H9 (cell line): ENCODE measurements at regions not wholly inside any gene's neighbourhood (a gene's known extent, or its start where the extent isn't known, plus 50 kb on each side); places are given as distances from the start of the nearest gene placed in this dataset.

Experiments used
- DNase-seq: peaks from one replicate; pipeline ENCODE4 v3.0.0-alpha.2; 2017
- H2AFZ ChIP-seq: one replicate; pipeline ENCODE4 v1.6.1; 2013; ENCODE audit warnings: mild to moderate bottlenecking, low read length, control low read depth, moderate library complexity
- H2AK5ac ChIP-seq: 2 replicates; pipeline ENCODE4 v1.6.1; 2013; ENCODE audit warnings: low read length, control low read depth, mixed read lengths; ENCODE audit not compliant: insufficient read length
- H2BK120ac ChIP-seq: one replicate; pipeline ENCODE4 v1.6.1; 2013; ENCODE audit warnings: low read depth, mild to moderate bottlenecking, low read length, control low read depth, inconsistent platforms; ENCODE audit not compliant: poor library complexity, severe bottlenecking
- H2BK12ac ChIP-seq: 2 replicates; pipeline ENCODE4 v1.6.1; 2013; ENCODE audit warnings: low read length, control low read depth, mixed read lengths, low read depth; ENCODE audit not compliant: insufficient read length
- H2BK15ac ChIP-seq: 2 replicates; pipeline ENCODE4 v1.6.1; 2013; ENCODE audit warnings: low read depth, low read length, control low read depth
- H2BK20ac ChIP-seq: one replicate; pipeline ENCODE4 v1.6.1; 2013; ENCODE audit warnings: low read depth, mild to moderate bottlenecking, low read length, control low read depth, inconsistent platforms; ENCODE audit not compliant: poor library complexity, severe bottlenecking
- H2BK5ac ChIP-seq: 2 replicates; pipeline ENCODE4 v1.6.1; 2013; ENCODE audit warnings: low read length, control low read depth, mixed read lengths; ENCODE audit not compliant: insufficient read length
- H3K14ac ChIP-seq: 2 replicates; pipeline ENCODE4 v1.6.1; 2013; ENCODE audit warnings: low read length, control low read depth; ENCODE audit not compliant: insufficient read depth
- H3K18ac ChIP-seq: 2 replicates; pipeline ENCODE4 v1.6.1; 2013; ENCODE audit warnings: low read depth, mild to moderate bottlenecking, mixed read lengths, low read length, control low read depth; ENCODE audit not compliant: insufficient read length
- H3K23ac ChIP-seq: 2 replicates; pipeline ENCODE4 v1.6.1; 2013; ENCODE audit warnings: low read length, control low read depth, mixed read lengths, low read depth; ENCODE audit not compliant: insufficient read length
- H3K23me2 ChIP-seq: 2 replicates; pipeline ENCODE4 v1.6.1; 2013; ENCODE audit warnings: low read depth, mild to moderate bottlenecking, mixed read lengths, low read length, control low read depth; ENCODE audit not compliant: insufficient read length, poor library complexity, severe bottlenecking
- H3K27ac ChIP-seq: 2 replicates; pipeline ENCODE4 v1.5.1; 2013; ENCODE audit warnings: low read length, control low read depth, mixed read lengths, low read depth; ENCODE audit not compliant: insufficient read length
- H3K27me3 ChIP-seq: 2 replicates; pipeline ENCODE4 v1.6.1; 2013; ENCODE audit warnings: low read length, control low read depth, inconsistent platforms; ENCODE audit not compliant: insufficient read depth
- H3K4ac ChIP-seq: 2 replicates; pipeline ENCODE4 v1.6.1; 2013; ENCODE audit warnings: low read depth, mild to moderate bottlenecking, control low read depth, inconsistent platforms, low read length, moderate library complexity
- H3K4me1 ChIP-seq: 2 replicates; pipeline ENCODE4 v1.6.1; 2013; ENCODE audit warnings: low read length, control low read depth, inconsistent platforms; ENCODE audit not compliant: insufficient read depth
- H3K4me2 ChIP-seq: 2 replicates; pipeline ENCODE4 v1.6.1; 2013; ENCODE audit warnings: low read length, control low read depth, mixed read lengths; ENCODE audit not compliant: insufficient read length, insufficient read depth
- H3K56ac ChIP-seq: 2 replicates; pipeline ENCODE4 v1.6.1; 2013; ENCODE audit warnings: low read depth, mild to moderate bottlenecking, mixed read lengths, low read length, control low read depth; ENCODE audit not compliant: insufficient read length
- H3K79me1 ChIP-seq: 2 replicates; pipeline ENCODE4 v1.6.1; 2013; ENCODE audit warnings: low read depth, mild to moderate bottlenecking, moderate library complexity, low read length, control low read depth, inconsistent platforms; ENCODE audit not compliant: insufficient read depth, poor library complexity, severe bottlenecking
- H3K79me2 ChIP-seq: 2 replicates; pipeline ENCODE4 v1.6.1; 2013; ENCODE audit warnings: low read length, control low read depth, inconsistent platforms; ENCODE audit not compliant: insufficient read depth
- H3K9ac ChIP-seq: 2 replicates; pipeline ENCODE4 v1.6.1; 2013; ENCODE audit warnings: low read length, control low read depth, mixed read lengths; ENCODE audit not compliant: insufficient read length; ENCODE audit errors: extremely low read depth
- H3K9me3 ChIP-seq: one replicate; pipeline ENCODE4 v1.6.1; 2013; ENCODE audit warnings: low read depth, low read length, inconsistent platforms; ENCODE audit not compliant: control insufficient read depth
- H3T11ph ChIP-seq: one replicate; pipeline ENCODE4 v1.6.1; 2013; ENCODE audit warnings: mild to moderate bottlenecking, low read length, control low read depth, inconsistent platforms
- H4K20me1 ChIP-seq: one replicate; pipeline ENCODE4 v1.6.1; 2013; ENCODE audit not compliant: control insufficient read depth, insufficient read length, insufficient read depth
- H4K5ac ChIP-seq: 2 replicates; pipeline ENCODE4 v1.6.1; 2013; ENCODE audit warnings: low read depth, mild to moderate bottlenecking, mixed read lengths, low read length, control low read depth; ENCODE audit not compliant: insufficient read length
- H4K8ac ChIP-seq: replicated peaks from 2 replicates; pipeline ENCODE4 v1.6.1; 2013; ENCODE audit warnings: low read length, control low read depth, mixed read lengths, low read depth; ENCODE audit not compliant: insufficient read length
- H4K91ac ChIP-seq: 2 replicates; pipeline ENCODE4 v1.6.1; 2013; ENCODE audit warnings: low read depth, mild to moderate bottlenecking, moderate library complexity, mixed read lengths, low read length, control low read depth; ENCODE audit not compliant: insufficient read length
- H3K27ac Mint-ChIP-seq, 3 experiments: 2 replicates in 2 of 3; 3 replicates in 1 of 3; pipeline ENCODE4 v1.8.0; 2020 to 2021; ENCODE audit warnings: mixed read lengths in 3 of 3, mild to moderate bottlenecking in 1 of 3, moderate library complexity in 1 of 3
- H3K27me3 Mint-ChIP-seq: 2 replicates; pipeline ENCODE4 v1.8.0; 2021; ENCODE audit warnings: low read depth, mild to moderate bottlenecking, moderate library complexity, mixed read lengths
- H3K36me3 Mint-ChIP-seq, 3 experiments: 2 replicates in 2 of 3; 3 replicates in 1 of 3; pipeline ENCODE4 v1.8.0; 2020 to 2021; ENCODE audit warnings: low read depth in 3 of 3, mixed read lengths in 3 of 3; ENCODE audit not compliant: insufficient read depth in 1 of 3
- H3K4me1 Mint-ChIP-seq, 2 experiments: 2 replicates each; pipeline ENCODE4 v1.8.0; 2020; ENCODE audit warnings: mixed read lengths in 2 of 2
- H3K4me3 Mint-ChIP-seq, 2 experiments: 2 replicates in 1 of 2; 3 replicates in 1 of 2; pipeline ENCODE4 v1.8.0; 2020 to 2021; ENCODE audit warnings: mild to moderate bottlenecking in 2 of 2, mixed read lengths in 2 of 2, moderate library complexity in 1 of 2
- H3K9me3 Mint-ChIP-seq, 2 experiments: 2 replicates in 1 of 2; 3 replicates in 1 of 2; pipeline ENCODE4 v1.8.0; 2020; ENCODE audit warnings: mild to moderate bottlenecking in 2 of 2, mixed read lengths in 2 of 2, moderate library complexity in 1 of 2
- CTCF ChIP-seq: fragments of 200-600 bp; sonication (generic); conservative IDR thresholded peaks from 3 replicates; pipeline ENCODE4 v1.8.0; 2021; ENCODE audit warnings: antibody characterized with exemption, mild to moderate bottlenecking
- WGBS: extraction: QIAGEN DNeasy Blood & Tissue Kit; methylation state at CpG from one replicate; pipeline ENCODE4 v1.1.7; 2013; ENCODE audit warnings: missing lambda C conversion rate, low lambda C conversion rate, mixed read lengths; ENCODE audit not compliant: insufficient read length; ENCODE audit errors: extremely low coverage; 5-methylcytosine and 5-hydroxymethylcytosine counted together

GRCh38 chr2:217075268-217076057, 215.6 kb upstream of the TNP1 start:
- WGBS = no CpG with 5 or more reads among the region's 12 CpGs
- H2BK12ac ChIP-seq = no peak overlapping the region
- H2BK20ac ChIP-seq = no peak overlapping the region
- no peak for TF ChIP-seq CTCF
- Mint-ChIP-seq H3K4me1 (no peaks in the 10 kb centered on the region), H3K36me3 (no peaks in the 10 kb centered on the region), H3K27me3 (no peaks in the 10 kb centered on the region; the same call in 1 of the 2 replicates), H3K4me3 (no peak overlapping the region), H3K27ac (no peak overlapping the region), H3K9me3 (no peaks in the 10 kb centered on the region)
- no peak overlapping the region for H3K4me2 ChIP-seq
- H2BK15ac ChIP-seq = no peak overlapping the region
- no peak overlapping the region for H2BK5ac ChIP-seq
- H3T11ph ChIP-seq = no peak overlapping the region
- no peak overlapping the region for H3K56ac ChIP-seq
- H3K9me3 ChIP-seq = no peaks in the 10 kb centered on the region
- H3K23ac ChIP-seq = no peak overlapping the region
- no peaks in the 10 kb centered on the region for H3K79me2 ChIP-seq
- no peaks in the 10 kb centered on the region for H3K27me3 ChIP-seq
- no peak overlapping the region for H4K5ac ChIP-seq
- H4K91ac ChIP-seq = no peak overlapping the region
- H3K18ac ChIP-seq = no peak overlapping the region
- H3K27ac ChIP-seq = no peak overlapping the region
- H3K9ac ChIP-seq = no peak overlapping the region
- no peak overlapping the region for H2AFZ ChIP-seq
- no peak overlapping the region for H2BK120ac ChIP-seq
- H3K23me2 ChIP-seq = no peaks in the 10 kb centered on the region
- no peaks in the 10 kb centered on the region for H4K20me1 ChIP-seq
- no peak overlapping the region for H2AK5ac ChIP-seq
- DNase-seq = no peak
- no peak overlapping the region for H4K8ac ChIP-seq
- H3K79me1 ChIP-seq = no peaks in the 10 kb centered on the region
- no peaks in the 10 kb centered on the region for H3K4me1 ChIP-seq
- H3K14ac ChIP-seq = no peak overlapping the region
- no peak overlapping the region for H3K4ac ChIP-seq
